ENCODE measurements at regions not wholly inside any gene's neighbourhood (a gene's known extent, or its start where the extent isn't known, plus 50 kb on each side); places are given as distances from the start of the nearest gene placed in this dataset.

DNA sequence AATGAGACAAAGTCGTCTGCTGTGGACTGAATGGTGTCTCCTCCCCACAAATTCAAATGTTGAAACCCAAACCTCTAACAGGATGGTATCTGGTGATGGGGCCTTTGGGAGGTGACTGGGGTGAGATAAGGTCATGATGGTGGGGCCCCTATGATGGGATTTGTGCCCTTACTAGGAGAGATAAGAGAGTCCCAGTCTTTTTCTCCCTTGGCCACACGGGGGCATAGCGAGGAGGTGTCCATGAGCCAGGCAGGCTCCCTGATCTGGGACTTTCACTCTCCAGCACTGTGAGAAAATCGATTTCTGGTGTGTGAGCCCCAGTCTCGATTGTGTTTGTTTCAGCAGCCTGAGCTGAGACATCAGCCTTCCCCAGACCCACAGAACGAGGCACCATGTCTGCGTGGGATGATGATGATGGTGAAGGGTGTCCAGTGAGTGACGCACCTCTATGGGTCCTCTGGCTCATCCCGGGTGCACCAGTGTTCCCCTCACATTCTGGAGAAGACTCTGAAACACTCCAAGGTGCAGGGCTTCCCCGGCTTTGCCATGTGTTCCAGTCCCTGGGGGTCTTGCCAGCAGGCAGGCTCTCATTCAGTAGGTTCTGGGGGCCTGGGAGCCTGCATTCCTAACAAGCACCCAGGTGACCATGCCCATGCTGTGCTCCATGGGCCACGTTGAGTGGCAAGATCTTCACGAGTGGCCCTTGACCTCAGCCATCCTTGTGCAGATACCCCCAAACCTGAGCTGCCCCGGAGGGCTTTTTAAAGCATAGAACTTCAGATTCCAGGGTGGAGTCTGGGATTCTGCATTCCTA is 363.0 kb downstream of the CTTN start:
- DNase-seq (ENCODE audit: low read depth, low spot score) = no peak

DNA sequence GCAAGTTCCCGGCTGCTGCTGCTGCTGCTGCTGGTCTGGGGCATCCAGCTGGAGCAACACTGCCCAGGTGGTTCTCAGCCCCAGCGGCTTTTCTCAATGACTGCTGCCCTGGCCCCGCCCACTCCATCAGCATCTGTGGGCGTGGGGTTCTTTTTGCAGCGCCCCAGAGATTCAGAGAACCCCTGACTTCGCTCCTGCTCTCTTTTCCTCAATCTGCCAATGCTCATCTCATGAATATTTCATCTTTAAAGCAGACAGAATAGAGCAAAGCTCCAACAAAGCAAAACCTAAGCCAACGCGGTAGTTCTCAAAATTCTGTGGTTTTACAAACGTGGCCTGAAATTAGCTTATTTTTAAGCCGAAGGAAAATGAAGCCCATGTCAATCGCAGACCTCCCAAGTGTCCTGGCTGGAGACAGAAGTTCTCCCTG is 363.6 kb downstream of the CTTN start:
- DNase-seq (ENCODE audit: low read depth, low spot score) = no peak

DNA sequence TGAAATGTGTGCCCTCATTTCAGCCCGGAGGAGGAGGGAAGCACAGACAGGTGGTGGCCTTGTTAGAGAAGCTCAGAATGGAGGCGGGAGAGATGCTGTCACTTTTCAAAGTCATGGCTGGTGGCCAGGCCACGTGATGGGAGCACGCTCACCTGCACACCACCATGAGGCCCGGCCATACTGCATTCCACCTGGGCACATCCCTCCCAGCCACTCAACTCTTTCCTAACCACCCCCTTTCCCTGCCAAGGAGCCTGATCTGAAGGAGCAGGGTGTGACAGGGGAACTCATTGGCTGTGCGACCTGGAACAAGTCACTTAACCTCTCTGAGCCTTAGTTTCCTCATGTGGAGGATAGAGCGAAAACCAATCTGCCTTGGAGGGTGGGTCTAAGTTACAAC is 364.5 kb downstream of the CTTN start:
- no peak for DNase-seq (ENCODE audit: low read depth, low spot score)

DNA sequence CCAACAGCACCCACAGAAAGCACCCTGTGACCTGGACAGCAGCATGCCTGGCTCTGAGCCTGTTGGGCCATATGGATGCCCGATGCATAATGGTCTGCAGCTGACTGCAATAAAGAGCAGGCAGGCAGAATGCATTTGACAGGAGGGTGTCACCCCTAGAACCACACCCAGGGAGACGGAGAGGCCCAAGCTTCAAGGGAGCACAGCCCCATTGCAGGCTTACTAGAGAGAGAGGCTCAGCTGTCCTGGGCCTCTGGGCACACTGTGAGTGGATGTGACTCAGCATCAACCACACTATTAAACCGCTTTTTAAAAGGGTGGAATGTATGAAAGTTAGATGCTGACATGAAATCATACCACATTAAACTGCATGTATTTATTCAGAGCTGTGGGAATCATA is 365.3 kb downstream of the CTTN start:
- no peak for DNase-seq (ENCODE audit: low read depth, low spot score)

DNA sequence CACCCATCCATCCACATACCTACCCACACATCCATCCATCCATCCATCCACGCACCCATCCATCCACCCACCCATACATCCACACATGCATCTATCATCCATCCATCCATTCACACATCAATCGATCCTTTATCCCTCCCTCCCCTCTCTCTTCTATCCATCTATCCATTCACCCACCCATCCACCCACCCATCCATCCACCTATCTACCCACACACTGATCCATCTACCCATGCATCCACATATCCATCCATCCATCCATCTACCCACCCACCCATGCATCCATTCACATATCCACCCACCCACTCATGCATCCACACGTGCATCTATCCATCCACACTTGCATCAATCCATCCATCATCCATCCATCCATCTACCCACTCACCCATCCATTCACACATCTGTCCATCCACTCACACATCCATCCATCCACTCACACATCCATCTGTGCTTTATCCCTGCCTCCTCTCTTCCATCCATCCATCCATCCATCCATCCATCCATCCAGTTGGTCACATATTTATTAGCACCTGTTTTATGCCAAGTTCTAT is 366.1 kb downstream of the CTTN start:
- no peak for DNase-seq (ENCODE audit: low read depth, low spot score)

DNA sequence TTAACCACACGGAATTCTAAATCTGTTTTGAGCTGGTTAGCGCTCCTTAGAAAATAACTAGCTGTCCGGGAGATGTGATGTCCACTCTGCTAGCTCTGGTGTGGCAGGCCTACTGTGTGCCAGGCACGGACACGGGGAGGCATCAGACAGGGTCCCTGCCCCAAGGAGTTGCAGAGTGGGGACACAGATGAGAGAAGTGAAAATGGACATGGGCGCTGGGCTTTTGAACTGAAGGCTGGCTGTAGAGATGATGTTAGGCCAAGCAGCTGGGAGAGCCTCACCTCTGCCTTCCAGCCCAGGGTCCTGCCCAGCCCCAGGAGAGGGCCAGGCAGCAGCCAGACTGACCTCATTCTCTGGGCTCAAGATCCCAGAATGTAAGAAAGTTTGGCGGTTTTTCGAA is 368.6 kb downstream of the CTTN start:
- no peak for DNase-seq (ENCODE audit: low read depth, low spot score)

GRCh38 chr11:70768346-70769095 is 370.2 kb downstream of the CTTN start:
- DNase-seq (ENCODE audit: low read depth, low spot score) = no peak

GRCh38 chr11:70769106-70769505 is 370.8 kb downstream of the CTTN start:
- no peak for DNase-seq (ENCODE audit: low read depth, low spot score)

GRCh38 chr11:70769521-70769920 is 371.2 kb downstream of the CTTN start:
- DNase-seq (ENCODE audit: low read depth, low spot score) = no peak

DNA sequence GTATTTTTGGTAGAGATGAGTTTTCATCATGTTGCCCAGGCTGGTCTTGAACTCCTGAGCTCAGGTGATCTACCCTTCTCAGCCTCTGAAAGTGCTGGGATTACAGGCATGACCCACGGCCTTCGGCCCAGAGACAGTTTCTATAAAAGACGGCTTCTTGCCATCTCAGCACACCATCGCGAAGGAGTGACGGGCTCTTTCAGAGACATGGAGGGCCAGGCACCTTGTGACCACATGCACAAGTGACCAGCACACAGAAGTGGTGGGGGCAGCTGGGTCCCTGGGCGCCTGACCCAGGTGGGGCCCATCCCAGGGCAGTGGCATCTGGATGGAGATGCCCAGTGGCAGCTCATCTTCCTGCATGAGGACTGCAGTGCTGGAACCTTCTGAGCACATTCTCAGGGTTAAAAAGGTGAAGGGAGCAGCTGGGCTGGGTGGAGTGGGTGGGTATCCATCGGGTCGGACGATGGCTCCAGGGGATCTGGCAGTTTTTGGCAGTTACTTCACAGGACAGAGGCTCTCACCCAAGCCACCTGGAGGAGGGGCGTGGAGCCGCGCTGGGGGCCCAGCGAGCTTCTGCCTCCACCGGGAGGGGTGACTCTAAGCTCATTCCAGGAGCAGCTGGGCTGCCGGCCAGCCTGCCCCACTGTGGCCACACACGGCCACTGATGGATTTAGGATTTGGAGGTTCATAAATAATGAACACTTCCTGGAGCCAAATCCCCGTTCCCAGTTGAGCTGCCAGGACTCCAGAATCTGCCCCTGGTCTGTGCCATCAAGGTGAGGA is 373.0 kb downstream of the CTTN start:
- DNase-seq (ENCODE audit: low read depth, low spot score) = no peak

GRCh38 chr11:70772950-70773349 is 374.6 kb downstream of the CTTN start:
- DNase-seq (ENCODE audit: low read depth, low spot score) = no peak

GRCh38 chr11:70775386-70776075 is 377.2 kb downstream of the CTTN start:
- DNase-seq (ENCODE audit: low read depth, low spot score) = no peak

- no peak for DNase-seq (ENCODE audit: low read depth, low spot score)
Observed at GRCh38 chr11:70776914-70777532, 378.7 kb downstream of the CTTN start.

- no peak for DNase-seq (ENCODE audit: low read depth, low spot score)
Observed at GRCh38 chr11:70778883-70779282, 380.6 kb downstream of the CTTN start.

- no peak for DNase-seq (ENCODE audit: low read depth, low spot score)
Observed at GRCh38 chr11:70779433-70780245, 381.3 kb downstream of the CTTN start.

- DNase-seq (ENCODE audit: low read depth, low spot score) = no peak
Observed at GRCh38 chr11:70780246-70780535, 381.9 kb downstream of the CTTN start.

GRCh38 chr11:70782401-70782913 is 384.1 kb downstream of the CTTN start:
- no peak for DNase-seq (ENCODE audit: low read depth, low spot score)

DNA sequence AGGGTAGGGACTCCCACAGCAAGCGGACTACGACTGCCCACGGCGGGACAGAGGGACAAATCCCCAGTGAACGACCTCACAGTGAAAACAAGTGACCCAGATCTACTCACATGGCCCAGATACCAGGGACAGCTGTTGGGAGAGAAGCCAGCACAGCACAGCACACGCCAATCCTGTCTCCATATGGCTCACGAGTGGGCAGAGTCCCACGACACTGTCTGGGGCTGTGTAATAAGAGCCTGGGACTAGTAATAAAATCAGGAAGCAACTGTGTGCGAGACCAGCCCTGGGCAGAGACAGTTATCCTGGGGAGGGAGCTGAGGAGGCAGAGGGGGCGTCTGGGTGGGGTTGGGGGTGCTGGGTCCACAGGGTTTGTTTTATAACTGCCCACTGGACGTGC is 385.0 kb downstream of the CTTN start:
- no peak for DNase-seq (ENCODE audit: low read depth, low spot score)

GRCh38 chr11:70783821-70784220 is 385.5 kb downstream of the CTTN start:
- DNase-seq (ENCODE audit: low read depth, low spot score) = no peak

DNA sequence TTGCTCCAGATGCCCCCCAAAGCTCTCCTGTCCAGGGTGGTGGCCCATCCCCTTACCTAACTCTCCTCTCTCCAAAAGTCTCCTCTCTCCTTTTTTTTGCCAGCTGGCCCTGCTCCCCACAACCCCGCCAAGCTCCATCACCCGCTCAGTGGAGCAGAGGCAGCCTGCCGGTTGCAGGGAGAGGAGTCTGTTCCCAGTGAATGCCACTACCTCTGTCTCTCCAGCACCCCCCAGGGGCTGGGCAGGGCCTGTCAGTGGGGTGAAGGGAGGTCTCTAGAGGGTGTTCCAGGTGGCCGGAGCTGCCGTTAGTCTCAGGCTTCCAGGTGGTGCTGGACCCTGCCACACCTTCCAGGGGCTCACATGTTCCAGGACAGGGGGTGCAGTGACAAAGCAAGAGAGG is 387.0 kb downstream of the CTTN start:
- DNase-seq (ENCODE audit: low read depth, low spot score) = no peak
